H1 (cell line): ENCODE measurements at regions not wholly inside any gene's neighbourhood (a gene's known extent, or its start where the extent isn't known, plus 50 kb on each side); places are given as distances from the start of the nearest gene placed in this dataset.

ENCODE experiments used
- CTCF ChIA-PET: fragments of 300-600 bp; sonication (Branson Sonifier 250); formaldehyde crosslinking; loops from one replicate; lab custom pipeline; 2021; ENCODE audit not compliant: partially characterized antibody; lab: Charles Lee
- POLR2A ChIA-PET: fragments of 300-600 bp; sonication (Branson Sonifier 250); formaldehyde crosslinking; loops from one replicate; lab custom pipeline; 2021; ENCODE audit warnings: inconsistent platforms; ENCODE audit not compliant: partially characterized antibody; lab: Charles Lee
- DNase-seq, 2 experiments: peaks; one replicate each; pipeline versions ENCODE4 v3.0.0 to v3.0.0-alpha.2; 2010 to 2022; ENCODE audit warnings: low spot score in 2 of 2, low read depth in 1 of 2, mixed read lengths in 1 of 2
- FAIRE-seq: peaks from 2 replicates; lab custom pipeline; 2011; peaks lifted over from hg19 to GRCh38; lab: Jason Lieb, UNC
- H2AFZ ChIP-seq: 2 replicates; pipeline ENCODE4 v1.8.1; 2012; ENCODE audit warnings: low read length, inconsistent platforms
- H2AK5ac ChIP-seq: 2 replicates; pipeline ENCODE4 v1.6.1; 2013; ENCODE audit warnings: low read depth, low read length
- H2BK120ac ChIP-seq: replicated peaks from 2 replicates; pipeline ENCODE3; 2013; ENCODE audit warnings: low read depth, low read length, inconsistent platforms
- H2BK12ac ChIP-seq: 2 replicates; pipeline ENCODE4 v1.6.1; 2013; ENCODE audit warnings: low read depth, low read length
- H2BK15ac ChIP-seq: 2 replicates; pipeline ENCODE4 v1.6.1; 2013; ENCODE audit warnings: low read length
- H2BK20ac ChIP-seq: 2 replicates; pipeline ENCODE4 v1.6.1; 2013; ENCODE audit warnings: low read length
- H2BK5ac ChIP-seq: 2 replicates; pipeline ENCODE4 v1.6.1; 2013; ENCODE audit warnings: low read depth, low read length
- H3K14ac ChIP-seq: 2 replicates; pipeline ENCODE4 v1.6.1; 2013; ENCODE audit warnings: inconsistent platforms; ENCODE audit not compliant: insufficient read length
- H3K18ac ChIP-seq: 2 replicates; pipeline ENCODE4 v1.6.1; 2013; ENCODE audit warnings: low read length; ENCODE audit errors: extremely low read depth
- H3K23ac ChIP-seq: 2 replicates; pipeline ENCODE4 v1.6.1; 2013; ENCODE audit warnings: inconsistent platforms; ENCODE audit not compliant: insufficient read length
- H3K23me2 ChIP-seq: 2 replicates; pipeline ENCODE4 v1.6.1; 2013; ENCODE audit warnings: low read depth, low read length
- H3K27ac ChIP-seq: 2 replicates; pipeline ENCODE4 v1.6.1; 2011; ENCODE audit warnings: low read depth, low read length, inconsistent platforms
- H3K27me3 ChIP-seq, 4 experiments: replicated peaks in 1 of 4; 1 replicate in 1 of 4; 2 replicates in 3 of 4; pipeline versions ENCODE4 v1.6.1 to v1.8.1; 2011 to 2013; ENCODE audit warnings: low read length in 3 of 4, mild to moderate bottlenecking in 3 of 4, inconsistent platforms in 2 of 4, mixed read lengths in 2 of 4, moderate library complexity in 1 of 4; ENCODE audit not compliant: control insufficient read depth in 3 of 4, insufficient read depth in 3 of 4; ENCODE audit errors: extremely low read depth in 1 of 4
- H3K36me3 ChIP-seq, 4 experiments: 2 replicates each; pipeline versions ENCODE4 v1.6.1 to v1.8.1; 2011 to 2013; ENCODE audit warnings: mild to moderate bottlenecking in 4 of 4, low read length in 3 of 4, moderate library complexity in 2 of 4, control low read depth in 1 of 4, inconsistent platforms in 1 of 4; ENCODE audit not compliant: insufficient read depth in 4 of 4, control insufficient read depth in 2 of 4
- H3K4ac ChIP-seq: replicated peaks from 2 replicates; pipeline ENCODE3; 2013; ENCODE audit warnings: low read length, low read depth, mixed read lengths, inconsistent platforms; ENCODE audit not compliant: insufficient read length
- H3K4me1 ChIP-seq, 4 experiments: replicated peaks in 1 of 4; 1 replicate in 1 of 4; 2 replicates in 3 of 4; pipeline versions ENCODE4 v1.6.1 to v1.8.1; 2011 to 2013; ENCODE audit warnings: low read length in 3 of 4, inconsistent platforms in 2 of 4, mixed read lengths in 1 of 4; ENCODE audit not compliant: insufficient read depth in 4 of 4, control insufficient read depth in 3 of 4
- H3K4me2 ChIP-seq, 2 experiments: 2 replicates each; pipeline versions ENCODE4 v1.6.1 to v1.8.1; 2011 to 2013; ENCODE audit warnings: low read depth in 2 of 2, low read length in 2 of 2, control low read depth in 1 of 2, inconsistent platforms in 1 of 2, mild to moderate bottlenecking in 1 of 2; ENCODE audit not compliant: insufficient read depth in 1 of 2
- H3K4me3 ChIP-seq, 4 experiments: fragments of 200-600, 300-600 bp in 1 of 4; sonication (generic), shearing (Covaris generic), sonication (Bioruptor Twin) in 1 of 4; 2 replicates each; pipeline versions ENCODE4 v1.5.1 to v1.8.1; 2011 to 2016; ENCODE audit warnings: low read length in 4 of 4, low read depth in 3 of 4, control low read depth in 2 of 4, inconsistent platforms in 2 of 4, mild to moderate bottlenecking in 2 of 4, mixed read lengths in 1 of 4, moderate library complexity in 1 of 4; ENCODE audit not compliant: insufficient read depth in 2 of 4; ENCODE audit errors: extremely low read depth in 1 of 4
- H3K56ac ChIP-seq: replicated peaks from 2 replicates; pipeline ENCODE3; 2013; ENCODE audit warnings: low read depth, mild to moderate bottlenecking, mixed read lengths, low read length, inconsistent platforms; ENCODE audit not compliant: insufficient read length
- H3K79me1 ChIP-seq: 2 replicates; pipeline ENCODE4 v1.6.1; 2013; ENCODE audit warnings: low read depth, low read length, control low read depth
- H3K79me2 ChIP-seq, 2 experiments: 2 replicates each; pipeline versions ENCODE4 v1.6.1 to v1.8.1; 2012 to 2013; ENCODE audit warnings: low read length in 2 of 2, mild to moderate bottlenecking in 2 of 2, inconsistent platforms in 1 of 2; ENCODE audit not compliant: insufficient read depth in 2 of 2, control insufficient read depth in 1 of 2
- H3K9ac ChIP-seq, 4 experiments: replicated peaks in 1 of 4; 1 replicate in 1 of 4; 2 replicates in 3 of 4; pipeline versions ENCODE4 v1.6.1 to v1.8.1; 2011 to 2013; ENCODE audit warnings: low read depth in 3 of 4, low read length in 3 of 4, control low read depth in 2 of 4, mild to moderate bottlenecking in 2 of 4, moderate library complexity in 2 of 4, inconsistent platforms in 1 of 4; ENCODE audit errors: extremely low read depth in 1 of 4
- H3K9me3 ChIP-seq, 2 experiments: 2 replicates each; pipeline versions ENCODE4 v1.6.1 to v1.8.1; 2012 to 2013; ENCODE audit warnings: mild to moderate bottlenecking in 2 of 2, moderate library complexity in 2 of 2, control low read depth in 1 of 2, inconsistent platforms in 1 of 2, low read depth in 1 of 2, low read length in 1 of 2, mixed read lengths in 1 of 2; ENCODE audit not compliant: insufficient read depth in 2 of 2
- H4K20me1 ChIP-seq, 2 experiments: replicated peaks in 1 of 2; 2 replicates each; pipeline versions ENCODE3 to v1.8.1; 2011 to 2013; ENCODE audit warnings: inconsistent platforms in 2 of 2, low read length in 2 of 2, mild to moderate bottlenecking in 1 of 2; ENCODE audit not compliant: insufficient read depth in 2 of 2, control insufficient read depth in 1 of 2
- H4K5ac ChIP-seq: 2 replicates; pipeline ENCODE4 v1.6.1; 2013; ENCODE audit warnings: low read length, low read depth, mixed read lengths, inconsistent platforms; ENCODE audit not compliant: insufficient read length
- H4K8ac ChIP-seq: 2 replicates; pipeline ENCODE4 v1.8.0; 2013; ENCODE audit warnings: mild to moderate bottlenecking, moderate library complexity, low read length, inconsistent platforms; ENCODE audit not compliant: insufficient read depth; ENCODE audit errors: extremely low read depth
- H4K91ac ChIP-seq: replicated peaks from 2 replicates; pipeline ENCODE3; 2013; ENCODE audit warnings: low read length, mixed read lengths, inconsistent platforms; ENCODE audit not compliant: insufficient read length
- BCL11A ChIP-seq, 2 experiments: IDR thresholded peaks; one replicate each; pipeline ENCODE4 v1.6.1; 2011; ENCODE audit warnings: low read depth in 2 of 2, low read length in 2 of 2, mild to moderate bottlenecking in 2 of 2
- EP300 ChIP-seq, 2 experiments: IDR thresholded peaks; 1 replicate in 1 of 2; 2 replicates in 1 of 2; pipeline ENCODE4 v1.6.1; 2011 to 2012; ENCODE audit warnings: low read depth in 2 of 2, low read length in 2 of 2, mild to moderate bottlenecking in 2 of 2, borderline replicate concordance in 1 of 2, inconsistent platforms in 1 of 2, moderate library complexity in 1 of 2
- HDAC6 ChIP-seq: IDR thresholded peaks from one replicate; pipeline ENCODE4 v1.7.1; 2012; ENCODE audit warnings: low read depth, mild to moderate bottlenecking, inconsistent platforms, low read length, moderate library complexity
- RBBP5 ChIP-seq: IDR thresholded peaks from 2 replicates; pipeline ENCODE4 v1.7.1; 2012; ENCODE audit warnings: low read depth, mild to moderate bottlenecking, inconsistent platforms, low read length, moderate library complexity, borderline replicate concordance
- WGBS, 2 experiments: shearing (Covaris generic) in 1 of 2; methylation state at CpG; one replicate each; pipeline versions ENCODE4 v1.1.6 to v1.1.7; 2013 to 2015; ENCODE audit warnings: low lambda C conversion rate in 2 of 2, mixed read lengths in 2 of 2, inconsistent platforms in 1 of 2, low coverage in 1 of 2, missing lambda C conversion rate in 1 of 2; ENCODE audit not compliant: insufficient replicate concordance in 2 of 2, insufficient coverage in 1 of 2, insufficient read length in 1 of 2; ENCODE audit errors: extremely low coverage in 1 of 2, missing lambda C conversion rate in 1 of 2; 5-methylcytosine and 5-hydroxymethylcytosine counted together
- TF ChIP-seq, protein P1 (sequence below): IDR thresholded peaks from 2 replicates; pipeline ENCODE4 v1.6.1; 2011; ENCODE audit warnings: low read length, improper control_type of control experiment

DNA sequence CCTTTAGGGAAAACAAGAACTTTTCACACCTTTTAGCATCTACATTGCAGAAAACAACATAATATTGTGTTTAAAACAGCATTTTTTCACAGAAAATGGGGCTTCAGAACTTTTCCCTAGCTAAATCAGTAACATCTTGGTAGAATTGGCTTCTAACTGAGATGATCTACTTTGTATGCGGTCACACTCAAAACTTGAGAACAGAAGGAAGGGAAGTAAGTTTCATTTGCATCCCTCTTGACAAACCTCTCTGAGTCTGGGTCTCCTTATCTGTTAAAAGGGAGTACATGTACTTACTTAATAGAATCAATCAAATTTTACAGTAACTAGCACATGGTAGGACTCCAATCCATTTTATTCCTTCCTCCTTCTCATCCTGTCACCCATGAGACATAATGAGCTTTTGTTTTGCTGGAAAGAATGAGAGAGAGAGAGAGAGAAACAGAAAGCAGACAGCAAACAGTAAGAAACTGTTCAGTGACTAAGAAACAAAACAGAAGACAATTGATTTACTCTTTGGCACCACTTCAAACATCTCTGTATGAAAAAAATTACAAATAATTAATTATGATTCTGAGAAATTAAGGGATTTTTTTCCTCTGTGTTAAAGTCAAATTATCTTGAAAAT lies 387.3 kb downstream of the SATB2 start:
- Histone ChIP-seq H3K79me1 (no peaks in the 10 kb centered on the region), H2BK15ac (no peak overlapping the region), H3K9ac (no peak overlapping the region; a peak in 1 of 7 replicates), H4K5ac (no peak overlapping the region), H2AFZ (0 out of 2 replicates have a peak overlapping the region, but pooled peaks have one; percentile 57), H3K4me1 (no peaks in the 10 kb centered on the region), H2BK5ac (no peak overlapping the region), H2AK5ac (no peak overlapping the region), H3K4me3 (no peak overlapping the region), H4K20me1 (no peaks in the 10 kb centered on the region), H3K27ac (no peak overlapping the region), H3K4ac (no peak overlapping the region), H3K18ac (no peak overlapping the region), H2BK120ac (no peak overlapping the region), H3K23me2 (no peaks in the 10 kb centered on the region), H3K36me3 (no peaks in the 10 kb centered on the region), H3K79me2 (no peaks in the 10 kb centered on the region), H3K56ac (no peak overlapping the region), H2BK12ac (no peak overlapping the region), H4K8ac (no peak overlapping the region), H4K91ac (no peak overlapping the region), H3K23ac (no peak overlapping the region), H3K4me2 (no peak overlapping the region), H3K14ac (no peak overlapping the region), H3K9me3 (no peaks in the 10 kb centered on the region), H2BK20ac (no peak overlapping the region), H3K27me3 (no peaks in the 10 kb centered on the region)
- no peak for DNase-seq
- POLR2A ChIA-PET: no interaction called here
- WGBS, 2 experiments: 89% methylated on average over 1 of the region's 1 CpG; no CpG with 5 or more reads in 1 of the 2 experiments
- no peak for FAIRE-seq
- CTCF ChIA-PET: no interaction called here
- TF ChIP-seq, protein P1, sequence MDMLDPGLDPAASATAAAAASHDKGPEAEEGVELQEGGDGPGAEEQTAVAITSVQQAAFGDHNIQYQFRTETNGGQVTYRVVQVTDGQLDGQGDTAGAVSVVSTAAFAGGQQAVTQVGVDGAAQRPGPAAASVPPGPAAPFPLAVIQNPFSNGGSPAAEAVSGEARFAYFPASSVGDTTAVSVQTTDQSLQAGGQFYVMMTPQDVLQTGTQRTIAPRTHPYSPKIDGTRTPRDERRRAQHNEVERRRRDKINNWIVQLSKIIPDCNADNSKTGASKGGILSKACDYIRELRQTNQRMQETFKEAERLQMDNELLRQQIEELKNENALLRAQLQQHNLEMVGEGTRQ: no peak
- TF ChIP-seq EP300 (IDR thresholded peaks at IDR 0.05; ENCODE audit: borderline replicate concordance in 1 of 2, low read depth in 2 of 2, low read length in 2 of 2) (no peak), HDAC6 (no peak), BCL11A (IDR thresholded peaks at IDR 0.05; ENCODE audit: low read depth in 2 of 2, low read length in 2 of 2) (no peak), RBBP5 (no peak)
